ENCODE measurements at regions not wholly inside any gene's neighbourhood (a gene's known extent, or its start where the extent isn't known, plus 50 kb on each side); places are given as distances from the start of the nearest gene placed in this dataset.
"Not testable (repeated sequence)": the region's sequence is repeated elsewhere in the genome, so short reads cannot be mapped to it uniquely, and the experiment has no call there.

DNA sequence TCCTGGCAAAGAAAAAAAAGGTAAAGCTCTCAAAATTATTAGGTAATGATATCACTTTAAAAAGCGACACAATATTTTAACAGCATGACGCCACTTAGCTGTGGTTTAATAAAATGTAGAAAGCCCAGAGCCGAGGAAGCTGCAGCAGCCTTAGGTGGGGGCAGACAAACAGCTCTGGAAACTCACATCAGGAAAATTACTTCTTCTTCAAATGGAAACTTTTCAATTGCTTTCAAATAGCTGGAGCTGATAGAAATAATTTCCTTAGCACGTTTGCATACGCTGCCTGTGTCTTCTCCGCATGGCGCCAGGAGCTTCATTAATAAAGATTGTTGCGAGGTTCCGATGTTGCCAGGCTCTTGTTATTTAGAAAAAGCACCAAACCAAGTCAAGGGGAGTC lies 835.3 kb upstream of the EEF2KMT start:
- no peak for FAIRE-seq

GRCh38 chr16:5928476-5929065 lies 831.0 kb upstream of the EEF2KMT start:
- FAIRE-seq, result no peak

GRCh38 chr16:5925850-5926249 lies 828.3 kb upstream of the EEF2KMT start:
- no peak for FAIRE-seq

GRCh38 chr16:5922686-5923085 lies 825.1 kb upstream of the EEF2KMT start:
- no peak for FAIRE-seq

- no peak for FAIRE-seq
These were observed 821.1 kb upstream of the EEF2KMT start for GRCh38 chr16:5918567-5919130.

DNA sequence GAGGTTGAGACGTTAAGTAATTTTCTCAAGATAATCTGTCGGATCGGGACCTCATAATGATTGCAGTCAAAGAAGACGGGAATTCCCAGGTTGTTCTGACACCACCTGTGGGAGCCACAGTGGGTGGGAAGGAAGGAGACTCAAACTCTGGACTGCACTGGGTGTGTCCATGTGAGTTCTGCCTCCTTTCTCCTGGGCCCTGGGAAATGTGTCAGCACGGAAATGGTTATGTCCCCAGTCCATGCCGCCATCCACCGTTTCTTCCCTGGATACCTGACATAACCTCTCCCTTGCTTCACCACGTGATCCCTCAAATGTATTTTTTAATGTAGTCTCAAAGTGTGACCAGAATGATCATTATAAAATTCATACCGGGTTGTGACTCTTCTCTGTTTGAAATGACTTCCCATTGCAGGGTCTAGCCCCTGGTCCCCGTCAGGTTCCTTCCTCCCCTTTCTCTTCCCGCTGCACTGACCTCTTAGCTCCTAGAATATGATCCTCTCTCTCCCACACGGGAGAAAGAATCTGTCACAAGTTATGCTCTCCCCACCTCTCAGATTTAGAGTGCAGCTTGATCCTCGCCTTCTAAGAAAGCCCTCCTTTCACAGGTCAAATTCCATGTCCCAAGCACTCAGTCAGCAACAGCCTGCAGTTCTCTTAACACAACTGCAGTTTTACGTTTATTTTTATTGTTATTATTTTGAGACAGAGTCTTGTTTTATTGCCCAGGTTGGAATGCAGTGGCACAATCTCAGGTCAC lies 820.0 kb upstream of the EEF2KMT start:
- FAIRE-seq, result no peak

- FAIRE-seq, result no peak
These were observed 819.2 kb upstream of the EEF2KMT start for GRCh38 chr16:5916711-5917191.

- FAIRE-seq, result no peak
These were observed 813.6 kb upstream of the EEF2KMT start for GRCh38 chr16:5911241-5911640.

GRCh38 chr16:5909556-5909955 lies 812.0 kb upstream of the EEF2KMT start:
- not testable (repeated sequence) for FAIRE-seq

GRCh38 chr16:5907544-5907943 lies 809.9 kb upstream of the EEF2KMT start:
- no peak for FAIRE-seq

DNA sequence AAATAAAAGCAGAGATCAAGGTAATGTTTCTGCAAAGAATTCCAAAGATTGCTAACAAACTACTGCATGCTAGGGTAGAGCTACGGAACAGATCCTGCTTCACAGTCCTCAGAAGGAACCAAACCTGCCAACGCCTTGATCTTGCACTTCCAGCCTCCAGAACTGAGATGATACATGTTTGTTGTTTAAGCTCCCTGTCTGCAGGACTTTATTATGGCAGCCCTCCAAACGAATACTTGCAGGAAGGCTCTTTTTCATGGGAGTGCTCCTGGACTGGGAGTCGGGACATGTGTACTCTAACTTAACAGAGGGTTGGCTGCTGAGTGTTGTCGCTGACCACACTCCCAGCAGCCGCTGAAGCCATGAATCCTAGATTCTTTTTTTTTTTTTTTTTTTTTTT lies 808.8 kb upstream of the EEF2KMT start:
- no peak for FAIRE-seq

DNA sequence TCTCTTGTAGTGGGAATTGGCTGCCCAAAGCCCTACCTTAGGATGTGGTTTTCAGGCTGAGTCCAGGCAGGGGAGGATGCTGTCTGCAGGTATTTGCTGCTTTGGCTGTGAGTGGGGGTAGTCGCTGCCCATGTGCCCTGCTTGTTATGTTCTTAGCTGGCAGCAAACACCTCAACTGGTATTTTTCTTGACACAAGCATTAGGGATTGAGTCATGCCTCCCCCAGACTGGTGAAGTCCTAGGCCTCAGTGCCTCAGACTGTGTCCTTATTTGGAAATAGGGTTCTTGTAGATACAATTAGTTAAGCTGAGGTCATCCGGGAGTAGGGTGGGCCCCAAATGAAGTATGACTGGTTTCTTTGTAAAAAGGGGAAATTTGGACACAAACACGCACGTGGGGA lies 808.3 kb upstream of the EEF2KMT start:
- no peak for FAIRE-seq

DNA sequence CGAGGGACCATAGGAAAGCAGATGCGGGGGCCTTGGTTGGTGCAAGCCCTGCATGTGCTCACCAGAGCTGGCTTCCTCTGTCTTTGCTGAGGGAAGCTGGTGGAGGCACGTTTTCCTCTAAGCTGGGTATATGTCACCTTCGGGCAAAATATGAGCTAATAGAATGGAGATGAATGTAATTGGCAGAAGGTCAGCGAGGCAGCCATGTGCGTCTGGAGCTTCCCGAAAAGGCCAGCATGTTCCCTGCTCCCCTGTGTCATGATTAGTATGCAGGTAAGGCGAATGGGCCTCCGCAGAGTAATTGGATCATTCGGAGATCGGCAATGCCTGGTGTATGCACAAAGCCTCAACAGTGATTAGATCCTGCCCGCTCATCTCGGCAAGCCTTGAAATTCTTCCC lies 806.2 kb upstream of the EEF2KMT start:
- FAIRE-seq, result no peak

GRCh38 chr16:5903153-5903552 lies 805.6 kb upstream of the EEF2KMT start:
- no peak for FAIRE-seq

DNA sequence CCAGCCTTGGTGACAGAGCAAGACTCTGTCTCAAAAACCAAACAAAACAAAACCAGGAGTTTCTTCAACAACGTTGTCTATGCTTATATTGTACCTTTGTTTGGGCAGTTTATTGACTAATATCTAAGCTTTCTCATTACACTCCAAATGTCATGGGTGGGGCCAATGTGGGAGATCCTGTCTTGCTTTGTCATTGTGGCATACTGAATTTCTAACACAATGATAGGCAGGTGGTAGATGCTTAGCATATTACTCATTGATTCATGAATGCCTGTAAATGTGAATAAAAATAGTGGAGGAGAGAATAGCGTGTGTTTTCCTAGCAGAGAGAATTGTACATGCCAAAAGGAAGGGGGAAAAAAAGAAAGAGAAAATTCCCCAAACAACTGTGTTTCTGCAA lies 802.5 kb upstream of the EEF2KMT start:
- FAIRE-seq, result no peak

- no peak for FAIRE-seq
These were observed 798.4 kb upstream of the EEF2KMT start for GRCh38 chr16:5895976-5896375.

- FAIRE-seq, result no peak
These were observed 797.5 kb upstream of the EEF2KMT start for GRCh38 chr16:5895137-5895536.

DNA sequence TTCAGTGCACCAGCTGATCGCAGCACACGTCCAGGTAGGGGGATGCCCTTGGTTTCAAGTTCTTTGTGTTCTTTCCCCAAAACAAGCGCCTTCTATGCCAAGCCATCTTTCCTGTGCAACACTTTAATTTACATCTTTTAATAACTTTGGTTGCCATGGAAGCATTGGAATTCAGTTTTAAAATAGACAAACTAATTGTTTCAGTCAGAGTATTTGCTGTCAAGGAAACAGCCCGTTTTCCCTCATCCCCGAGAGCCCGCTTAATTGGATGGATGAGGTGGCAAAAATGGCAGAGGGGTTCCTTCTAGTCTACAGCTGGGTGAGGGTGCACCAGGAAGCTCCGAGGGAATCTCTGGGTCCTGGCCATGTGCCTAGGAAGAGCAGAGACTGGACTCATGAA lies 793.7 kb upstream of the EEF2KMT start:
- FAIRE-seq, result no peak

DNA sequence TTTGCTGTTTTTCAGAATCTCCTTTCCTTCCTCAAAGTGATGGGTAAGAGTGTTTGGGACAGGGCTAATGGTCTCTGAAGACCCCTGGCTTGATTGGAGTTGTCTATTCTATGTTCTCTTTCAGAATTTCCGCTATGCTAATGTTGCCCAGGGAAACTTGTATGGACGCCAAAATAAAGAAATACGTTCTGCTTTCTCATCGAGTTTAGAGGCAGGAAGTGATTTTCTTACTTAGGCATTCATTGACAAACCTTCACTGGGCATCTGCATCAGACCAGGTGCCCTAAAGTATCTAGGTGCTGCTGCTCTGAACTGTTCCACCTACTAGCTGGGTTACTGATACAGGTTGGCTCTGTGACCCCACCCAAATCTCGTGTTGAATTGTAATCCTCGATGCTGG lies 787.9 kb upstream of the EEF2KMT start:
- no peak for FAIRE-seq

GRCh38 chr16:5884996-5885395 lies 787.4 kb upstream of the EEF2KMT start:
- FAIRE-seq, result no peak

GRCh38 chr16:5884339-5884738 lies 786.7 kb upstream of the EEF2KMT start:
- no peak for FAIRE-seq

DNA sequence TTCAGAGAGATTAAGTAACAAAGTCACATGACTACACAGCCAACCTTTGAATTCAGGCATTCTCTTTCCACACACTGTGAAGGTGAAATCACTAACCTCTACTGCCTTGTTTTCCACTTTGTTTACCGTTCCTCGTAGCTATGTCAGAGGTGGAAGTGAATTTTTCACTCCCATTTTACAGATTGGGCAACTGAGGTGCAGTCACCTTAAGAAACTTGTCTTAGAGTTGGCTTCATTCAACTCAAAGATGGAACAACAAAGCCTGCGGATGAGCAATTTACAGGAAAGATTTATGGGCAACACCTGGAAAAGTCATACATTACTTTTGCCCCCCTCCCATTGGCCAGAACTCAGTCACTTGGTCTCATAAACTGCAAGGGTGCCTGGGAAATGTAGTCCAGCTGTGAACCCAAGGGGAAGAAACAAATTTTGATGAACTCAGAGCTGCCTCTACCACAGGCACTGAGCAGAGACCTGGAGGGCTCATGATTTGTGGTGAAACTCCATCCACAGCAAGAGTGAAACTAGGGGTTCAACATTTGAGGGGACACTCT lies 784.6 kb upstream of the EEF2KMT start:
- no peak for FAIRE-seq

GRCh38 chr16:5875416-5875815 lies 777.8 kb upstream of the EEF2KMT start:
- FAIRE-seq, result no peak

GRCh38 chr16:5874899-5875298 lies 777.3 kb upstream of the EEF2KMT start:
- no peak for FAIRE-seq

Data from endometrium (tissue), 2 donors.